GM12873 (cell line): ENCODE measurements at regions not wholly inside any gene's neighbourhood (a gene's known extent, or its start where the extent isn't known, plus 50 kb on each side); places are given as distances from the start of the nearest gene placed in this dataset.

Source experiments
- TF ChIP-seq, protein P1 (sequence below): IDR thresholded peaks from 2 replicates; pipeline ENCODE4 v1.5.1; 2012; ENCODE audit warnings: low read depth, mild to moderate bottlenecking, moderate library complexity, low read length, control low read depth; ENCODE audit not compliant: insufficient read depth; ENCODE audit errors: missing control alignments

DNA sequence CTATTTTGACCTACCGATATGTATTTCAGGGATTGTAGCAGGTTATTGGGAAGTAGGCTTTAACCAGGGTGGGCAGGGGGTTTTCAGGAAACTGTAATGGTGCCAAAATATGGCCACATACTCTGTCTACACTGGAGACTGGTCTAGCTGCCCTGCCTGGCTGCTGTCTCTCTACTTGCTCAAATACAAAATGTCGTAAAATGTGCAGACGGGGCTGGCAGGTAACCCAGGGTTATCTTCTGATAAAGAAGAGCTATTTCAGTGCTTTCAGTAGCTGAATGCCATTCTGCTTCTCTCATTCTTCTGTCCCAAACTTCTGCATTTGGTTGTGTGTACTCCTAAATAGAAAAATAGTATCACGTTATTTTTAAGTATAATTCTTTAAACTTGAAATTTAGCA, 616.2 kb downstream of the EPM2A start:
- TF ChIP-seq, protein P1, sequence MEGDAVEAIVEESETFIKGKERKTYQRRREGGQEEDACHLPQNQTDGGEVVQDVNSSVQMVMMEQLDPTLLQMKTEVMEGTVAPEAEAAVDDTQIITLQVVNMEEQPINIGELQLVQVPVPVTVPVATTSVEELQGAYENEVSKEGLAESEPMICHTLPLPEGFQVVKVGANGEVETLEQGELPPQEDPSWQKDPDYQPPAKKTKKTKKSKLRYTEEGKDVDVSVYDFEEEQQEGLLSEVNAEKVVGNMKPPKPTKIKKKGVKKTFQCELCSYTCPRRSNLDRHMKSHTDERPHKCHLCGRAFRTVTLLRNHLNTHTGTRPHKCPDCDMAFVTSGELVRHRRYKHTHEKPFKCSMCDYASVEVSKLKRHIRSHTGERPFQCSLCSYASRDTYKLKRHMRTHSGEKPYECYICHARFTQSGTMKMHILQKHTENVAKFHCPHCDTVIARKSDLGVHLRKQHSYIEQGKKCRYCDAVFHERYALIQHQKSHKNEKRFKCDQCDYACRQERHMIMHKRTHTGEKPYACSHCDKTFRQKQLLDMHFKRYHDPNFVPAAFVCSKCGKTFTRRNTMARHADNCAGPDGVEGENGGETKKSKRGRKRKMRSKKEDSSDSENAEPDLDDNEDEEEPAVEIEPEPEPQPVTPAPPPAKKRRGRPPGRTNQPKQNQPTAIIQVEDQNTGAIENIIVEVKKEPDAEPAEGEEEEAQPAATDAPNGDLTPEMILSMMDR: no peak

- TF ChIP-seq, protein P1: no peak
Measured at GRCh38 chr6:145132709-145133108, 602.6 kb downstream of the EPM2A start.

DNA sequence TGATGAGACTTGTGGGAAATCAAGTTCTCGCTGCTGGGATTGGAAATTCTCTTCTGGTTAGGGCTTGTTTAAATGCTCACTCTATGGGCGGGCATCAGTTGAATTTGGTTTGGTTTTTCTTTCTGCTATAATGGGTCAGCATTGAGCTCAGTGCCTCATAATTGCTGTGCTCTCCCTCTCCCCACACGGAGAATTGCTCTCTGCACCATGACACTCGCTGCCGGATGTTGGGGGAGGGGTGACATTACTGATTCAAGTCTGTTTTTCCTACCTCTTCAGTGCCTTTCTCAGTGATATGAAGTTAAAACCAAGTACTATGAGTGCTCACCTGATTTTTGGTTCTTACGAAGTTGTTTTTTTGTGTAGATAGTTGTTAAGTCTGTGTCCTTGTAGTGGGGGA, 599.6 kb downstream of the EPM2A start:
- TF ChIP-seq, protein P1: no peak

GRCh38 chr6:145137425-145137824, 597.9 kb downstream of the EPM2A start:
- TF ChIP-seq, protein P1: no peak

GRCh38 chr6:145138469-145139139, 596.7 kb downstream of the EPM2A start:
- TF ChIP-seq, protein P1: no peak

DNA sequence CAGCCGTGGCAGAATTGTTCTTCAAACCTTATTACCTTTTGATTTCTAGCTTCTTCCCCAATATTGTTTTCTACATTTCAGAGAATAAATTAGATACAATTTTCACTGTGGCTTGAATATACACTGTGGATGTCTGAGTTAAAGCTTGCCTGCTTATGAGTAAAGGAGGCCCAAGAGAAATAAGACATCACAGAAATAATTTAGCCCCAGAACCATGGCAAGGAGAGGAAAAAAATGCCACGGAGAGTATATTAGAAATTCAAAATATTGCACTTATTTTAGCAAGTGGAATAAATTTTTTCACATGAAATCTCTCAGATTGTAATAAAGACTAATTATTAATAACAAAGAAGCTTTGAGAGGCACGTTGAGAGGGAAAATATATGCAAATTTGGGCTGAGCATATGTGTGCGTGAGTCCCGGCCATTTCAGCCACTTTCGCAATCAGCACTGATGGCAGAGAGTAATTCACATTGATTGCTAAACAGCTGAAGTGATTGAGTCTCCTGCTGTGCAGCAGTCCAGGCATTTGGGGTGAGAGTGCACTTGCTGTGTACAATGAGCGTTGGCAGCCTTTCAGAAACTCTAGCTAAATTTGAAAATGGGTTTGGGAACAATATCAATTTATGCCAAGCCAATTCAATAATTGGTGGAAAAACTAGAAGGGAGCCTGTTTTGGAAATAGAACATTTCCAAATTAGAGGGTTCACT, 596.0 kb downstream of the EPM2A start:
- TF ChIP-seq, protein P1: no peak

- TF ChIP-seq, protein P1: no peak
Measured at GRCh38 chr6:145139895-145140294, 595.4 kb downstream of the EPM2A start.
